Panc1 (cell line): ENCODE measurements at regions not wholly inside any gene's neighbourhood (a gene's known extent, or its start where the extent isn't known, plus 50 kb on each side); places are given as distances from the start of the nearest gene placed in this dataset.

Experiments used
- ATAC-seq: fragments of 200-7000 bp; cut with Tn5 transposase; 2 replicates; pipeline ENCODE4 v1.9.1; 2020; ENCODE audit warnings: mild to moderate bottlenecking, moderate library complexity
- BruUV-seq: library from RNA; stranded (reverse); fragments of 400-500 nt; replicated peaks from 2 replicates; lab custom pipeline; 2021; lab: Mats Ljungman, UMichigan
- CTCF ChIA-PET: fragments of 300-600 bp; sonication (Branson Sonifier 250); formaldehyde crosslinking; loops from one replicate; lab custom pipeline; 2022; ENCODE audit warnings: antibody characterized with exemption; lab: Charles Lee
- POLR2A ChIA-PET: fragments of 300-600 bp; sonication (Branson Sonifier 250); formaldehyde crosslinking; loops from one replicate; lab custom pipeline; 2022; ENCODE audit warnings: antibody characterized with exemption; lab: Charles Lee
- DNase-seq: peaks from one replicate; pipeline ENCODE4 v3.0.0-alpha.2; 2010; ENCODE audit warnings: low read depth, low spot score
- H3K27ac ChIP-seq: 2 replicates; pipeline ENCODE4 v1.5.1; 2011; ENCODE audit warnings: mild to moderate bottlenecking, low read length, inconsistent platforms
- H3K27me3 ChIP-seq: fragments of 200-500 bp; sonication (Bioruptor generic); 2 replicates; pipeline ENCODE4 v1.6.0; 2014; ENCODE audit warnings: low read length, inconsistent platforms; ENCODE audit not compliant: control insufficient read depth, insufficient read depth
- H3K36me3 ChIP-seq: fragments of 200-500 bp; sonication (Bioruptor generic); 2 replicates; pipeline ENCODE4 v1.5.1; 2014; ENCODE audit warnings: inconsistent platforms, mild to moderate bottlenecking, low read length, moderate library complexity; ENCODE audit not compliant: control insufficient read depth, insufficient read depth
- H3K4me1 ChIP-seq: 2 replicates; pipeline ENCODE4 v1.5.1; 2011; ENCODE audit warnings: inconsistent platforms, mild to moderate bottlenecking, low read length, moderate library complexity; ENCODE audit not compliant: control insufficient read depth, insufficient read depth
- H3K4me3 ChIP-seq, 2 experiments: 2 replicates each; pipeline ENCODE4 v1.5.1; 2011 to 2012; ENCODE audit warnings: low read depth in 2 of 2, low read length in 2 of 2, mild to moderate bottlenecking in 2 of 2, inconsistent platforms in 1 of 2, moderate library complexity in 1 of 2
- H3K9me3 ChIP-seq: fragments of 200-500 bp; sonication (Bioruptor generic); 2 replicates; pipeline ENCODE4 v1.5.1; 2014; ENCODE audit warnings: low read depth, mild to moderate bottlenecking, inconsistent platforms, low read length, moderate library complexity; ENCODE audit not compliant: control insufficient read depth, insufficient read depth
- POLR2AphosphoS5 ChIP-seq: IDR thresholded peaks from 2 replicates; pipeline ENCODE4 v1.6.1; 2012; ENCODE audit warnings: mild to moderate bottlenecking, low read depth, low read length, moderate library complexity
- SIN3A ChIP-seq: IDR thresholded peaks from 2 replicates; pipeline ENCODE4 v1.6.1; 2012; ENCODE audit warnings: low read depth, mild to moderate bottlenecking, low read length, moderate library complexity, borderline replicate concordance; ENCODE audit not compliant: insufficient read depth
- TCF7L2 ChIP-seq: IDR thresholded peaks from 2 replicates; pipeline ENCODE4 v1.6.1; 2011; ENCODE audit warnings: mild to moderate bottlenecking, low read depth, low read length, inconsistent platforms
- in situ Hi-C: cut with HindIII; loops from 2 replicates; pipeline ENCODE4 v1.10.0; 2016; ENCODE audit warnings: low sequenced_read_pairs, low pct_unique_long_range_greater_than_20kb
- intact Hi-C: fragments of 100-400 bp; cut with micrococcal nuclease; formaldehyde crosslinking; loops from one replicate; pipeline ENCODE4 v1.10.0; 2022; ENCODE audit not compliant: unreplicated experiment
- TF ChIP-seq, protein P1 (sequence below), 2 experiments: IDR thresholded peaks; 2 replicates each; pipeline ENCODE4 v1.6.1; 2011 to 2012; ENCODE audit warnings: low read depth in 2 of 2, control low read depth in 1 of 2, low read length in 1 of 2, mild to moderate bottlenecking in 1 of 2, moderate library complexity in 1 of 2; ENCODE audit not compliant: insufficient read depth in 1 of 2
- TF ChIP-seq, protein P2 (sequence below): fragments of 450-650 bp; IDR thresholded peaks from 2 replicates; pipeline ENCODE4 v1.5.1; 2017; ENCODE audit warnings: mild to moderate bottlenecking

DNA sequence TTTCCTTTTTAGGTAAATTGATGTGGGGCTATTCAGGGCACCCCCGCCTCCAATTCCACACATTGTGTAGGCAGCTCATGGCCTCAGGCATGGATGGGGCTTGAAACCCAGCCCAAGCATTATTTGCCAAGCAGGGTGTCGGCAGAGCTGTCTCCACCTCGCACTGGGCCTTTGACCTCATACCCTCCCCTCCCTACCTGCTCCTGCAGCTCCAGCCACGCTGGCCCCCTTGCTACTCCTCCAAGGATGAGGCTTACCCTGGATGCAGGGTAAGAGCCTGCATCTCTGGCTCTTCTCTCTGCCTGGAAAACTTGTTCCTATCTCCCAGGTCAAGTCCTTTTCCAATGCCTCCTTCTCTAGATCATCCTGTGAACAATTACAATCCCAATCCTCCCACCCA is 232.6 kb downstream of the SOD2 start:
- Histone ChIP-seq H3K36me3 (no peaks in the 10 kb centered on the region), H3K9me3 (no peaks in the 10 kb centered on the region), H3K27ac (no peak overlapping the region), H3K27me3 (no peaks in the 10 kb centered on the region), H3K4me1 (no peaks in the 10 kb centered on the region), H3K4me3 (no peak overlapping the region)
- ChIA-PET POLR2A (no interaction called here), CTCF (no interaction called here)
- BruUV-seq: no TSS peak
- in situ Hi-C loops: no loop called here
- TF ChIP-seq POLR2AphosphoS5 (no peak), SIN3A (no peak), TCF7L2 (no peak)
- TF ChIP-seq, protein P1, sequence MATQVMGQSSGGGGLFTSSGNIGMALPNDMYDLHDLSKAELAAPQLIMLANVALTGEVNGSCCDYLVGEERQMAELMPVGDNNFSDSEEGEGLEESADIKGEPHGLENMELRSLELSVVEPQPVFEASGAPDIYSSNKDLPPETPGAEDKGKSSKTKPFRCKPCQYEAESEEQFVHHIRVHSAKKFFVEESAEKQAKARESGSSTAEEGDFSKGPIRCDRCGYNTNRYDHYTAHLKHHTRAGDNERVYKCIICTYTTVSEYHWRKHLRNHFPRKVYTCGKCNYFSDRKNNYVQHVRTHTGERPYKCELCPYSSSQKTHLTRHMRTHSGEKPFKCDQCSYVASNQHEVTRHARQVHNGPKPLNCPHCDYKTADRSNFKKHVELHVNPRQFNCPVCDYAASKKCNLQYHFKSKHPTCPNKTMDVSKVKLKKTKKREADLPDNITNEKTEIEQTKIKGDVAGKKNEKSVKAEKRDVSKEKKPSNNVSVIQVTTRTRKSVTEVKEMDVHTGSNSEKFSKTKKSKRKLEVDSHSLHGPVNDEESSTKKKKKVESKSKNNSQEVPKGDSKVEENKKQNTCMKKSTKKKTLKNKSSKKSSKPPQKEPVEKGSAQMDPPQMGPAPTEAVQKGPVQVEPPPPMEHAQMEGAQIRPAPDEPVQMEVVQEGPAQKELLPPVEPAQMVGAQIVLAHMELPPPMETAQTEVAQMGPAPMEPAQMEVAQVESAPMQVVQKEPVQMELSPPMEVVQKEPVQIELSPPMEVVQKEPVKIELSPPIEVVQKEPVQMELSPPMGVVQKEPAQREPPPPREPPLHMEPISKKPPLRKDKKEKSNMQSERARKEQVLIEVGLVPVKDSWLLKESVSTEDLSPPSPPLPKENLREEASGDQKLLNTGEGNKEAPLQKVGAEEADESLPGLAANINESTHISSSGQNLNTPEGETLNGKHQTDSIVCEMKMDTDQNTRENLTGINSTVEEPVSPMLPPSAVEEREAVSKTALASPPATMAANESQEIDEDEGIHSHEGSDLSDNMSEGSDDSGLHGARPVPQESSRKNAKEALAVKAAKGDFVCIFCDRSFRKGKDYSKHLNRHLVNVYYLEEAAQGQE (IDR thresholded peaks at IDR 0.05; ENCODE audit: insufficient read depth in 1 of 2, low read depth in 2 of 2, low read length in 1 of 2): no peak
- TF ChIP-seq, protein P2, sequence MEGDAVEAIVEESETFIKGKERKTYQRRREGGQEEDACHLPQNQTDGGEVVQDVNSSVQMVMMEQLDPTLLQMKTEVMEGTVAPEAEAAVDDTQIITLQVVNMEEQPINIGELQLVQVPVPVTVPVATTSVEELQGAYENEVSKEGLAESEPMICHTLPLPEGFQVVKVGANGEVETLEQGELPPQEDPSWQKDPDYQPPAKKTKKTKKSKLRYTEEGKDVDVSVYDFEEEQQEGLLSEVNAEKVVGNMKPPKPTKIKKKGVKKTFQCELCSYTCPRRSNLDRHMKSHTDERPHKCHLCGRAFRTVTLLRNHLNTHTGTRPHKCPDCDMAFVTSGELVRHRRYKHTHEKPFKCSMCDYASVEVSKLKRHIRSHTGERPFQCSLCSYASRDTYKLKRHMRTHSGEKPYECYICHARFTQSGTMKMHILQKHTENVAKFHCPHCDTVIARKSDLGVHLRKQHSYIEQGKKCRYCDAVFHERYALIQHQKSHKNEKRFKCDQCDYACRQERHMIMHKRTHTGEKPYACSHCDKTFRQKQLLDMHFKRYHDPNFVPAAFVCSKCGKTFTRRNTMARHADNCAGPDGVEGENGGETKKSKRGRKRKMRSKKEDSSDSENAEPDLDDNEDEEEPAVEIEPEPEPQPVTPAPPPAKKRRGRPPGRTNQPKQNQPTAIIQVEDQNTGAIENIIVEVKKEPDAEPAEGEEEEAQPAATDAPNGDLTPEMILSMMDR: no peak
- no peak for ATAC-seq
- DNase-seq: no peak
- intact Hi-C loops: loop anchor here (10.0 kb wide), 1 partner anchor 236 kb away; no protein-coding TSS in a partner anchor

DNA sequence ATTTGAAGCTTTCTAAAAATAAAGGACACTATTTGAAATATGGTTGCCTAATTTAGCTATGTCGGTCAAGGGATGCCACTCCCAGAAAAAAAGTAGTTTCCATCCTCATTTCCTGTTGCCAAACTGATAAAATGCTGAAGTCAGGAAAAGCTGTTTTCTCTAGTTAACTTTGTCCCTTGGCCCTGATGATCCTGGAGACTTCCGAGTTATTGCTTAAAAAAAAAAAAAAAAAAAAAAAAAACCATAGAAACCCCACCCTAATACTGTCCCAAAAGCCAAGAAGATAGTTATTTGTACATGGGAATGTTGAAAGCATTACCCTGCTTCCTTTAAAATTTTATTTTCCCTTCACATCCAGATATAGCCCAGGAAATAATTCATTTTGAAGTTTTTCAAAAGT is 236.7 kb downstream of the SOD2 start:
- Histone ChIP-seq H3K4me1 (no peaks in the 10 kb centered on the region), H3K4me3 (no peak overlapping the region), H3K27me3 (no peaks in the 10 kb centered on the region), H3K27ac (no peak overlapping the region), H3K36me3 (no peaks in the 10 kb centered on the region), H3K9me3 (no peaks in the 10 kb centered on the region)
- no TSS peak for BruUV-seq
- TF ChIP-seq POLR2AphosphoS5: no peak
- TF ChIP-seq, protein P2: no peak
- no peak for TF ChIP-seq TCF7L2
- TF ChIP-seq, protein P1 (IDR thresholded peaks at IDR 0.05; ENCODE audit: insufficient read depth in 1 of 2, low read depth in 2 of 2, low read length in 1 of 2): no peak
- TF ChIP-seq SIN3A: no peak
- in situ Hi-C loops: no loop called here
- intact Hi-C loops: no loop called here
- DNase-seq (no peak), ATAC-seq (no peak)
- CTCF ChIA-PET: no interaction called here
- POLR2A ChIA-PET: no interaction called here
